CD4-positive, alpha-beta memory T cell (primary cell): ENCODE measurements at regions not wholly inside any gene's neighbourhood (a gene's known extent, or its start where the extent isn't known, plus 50 kb on each side); places are given as distances from the start of the nearest gene placed in this dataset.
"Not testable (repeated sequence)": the region's sequence is repeated elsewhere in the genome, so short reads cannot be mapped to it uniquely, and the experiment has no call there.

ENCODE experiments used
- CTCF ChIA-PET: fragments of 350-600 bp; sonication (Branson Sonifier 250); formaldehyde crosslinking; loops from one replicate; lab custom pipeline; 2021; ENCODE audit warnings: inconsistent platforms; ENCODE audit not compliant: partially characterized antibody; lab: Charles Lee
- POLR2A ChIA-PET: fragments of 350-600 bp; sonication (Branson Sonifier 250); formaldehyde crosslinking; loops from one replicate; lab custom pipeline; 2021; ENCODE audit not compliant: partially characterized antibody; lab: Charles Lee
- DNase-seq, 5 donors: peaks; one replicate each; pipeline versions ENCODE4 v3.0.0 to v3.0.0-alpha.2; 2020 to 2022; ENCODE audit warnings: mixed read lengths in 1 of 5
- H3K27ac ChIP-seq: one replicate; pipeline ENCODE4 v1.7.0; 2013; ENCODE audit warnings: low read depth, low read length
- H3K27me3 ChIP-seq: 2 replicates; pipeline ENCODE4 v1.7.0; 2013; ENCODE audit warnings: mild to moderate bottlenecking, low read length, moderate library complexity; ENCODE audit not compliant: insufficient read depth
- H3K36me3 ChIP-seq: 2 replicates; pipeline ENCODE4 v1.7.0; 2013; ENCODE audit warnings: mild to moderate bottlenecking, low read length, moderate library complexity; ENCODE audit not compliant: insufficient read depth
- H3K4me1 ChIP-seq: 2 replicates; pipeline ENCODE4 v1.7.0; 2013; ENCODE audit warnings: mild to moderate bottlenecking, low read length, moderate library complexity; ENCODE audit not compliant: insufficient read depth
- H3K4me3 ChIP-seq, 2 donors: one replicate each; pipeline ENCODE4 v1.7.0; 2013; ENCODE audit warnings: low read length in 2 of 2, mild to moderate bottlenecking in 1 of 2
- H3K9me3 ChIP-seq, 2 donors: one replicate each; pipeline ENCODE4 v1.7.0; 2013; ENCODE audit warnings: low read length in 2 of 2, control low read depth in 1 of 2; ENCODE audit not compliant: control insufficient read depth in 1 of 2
- H3K27ac Mint-ChIP-seq, 7 donors: one replicate each; pipeline ENCODE4 v1.8.0; 2020 to 2021; ENCODE audit warnings: mixed read lengths in 7 of 7, mild to moderate bottlenecking in 6 of 7, inconsistent platforms in 3 of 7, moderate library complexity in 3 of 7
- H3K27me3 Mint-ChIP-seq, 2 donors: one replicate each; pipeline ENCODE4 v1.8.0; 2020 to 2021; ENCODE audit warnings: mixed read lengths in 2 of 2
- H3K36me3 Mint-ChIP-seq, 2 donors: one replicate each; pipeline ENCODE4 v1.8.0; 2020 to 2021; ENCODE audit warnings: mixed read lengths in 2 of 2, inconsistent platforms in 1 of 2, mild to moderate bottlenecking in 1 of 2
- H3K4me1 Mint-ChIP-seq, 4 donors: one replicate each; pipeline ENCODE4 v1.8.0; 2020 to 2021; ENCODE audit warnings: mixed read lengths in 4 of 4, mild to moderate bottlenecking in 1 of 4
- H3K4me3 Mint-ChIP-seq, 8 donors: one replicate each; pipeline ENCODE4 v1.8.0; 2020 to 2021; ENCODE audit warnings: mixed read lengths in 8 of 8, mild to moderate bottlenecking in 7 of 8, moderate library complexity in 6 of 8, inconsistent platforms in 3 of 8
- H3K9me3 Mint-ChIP-seq, 8 donors: one replicate each; pipeline ENCODE4 v1.8.0; 2020 to 2021; ENCODE audit warnings: mixed read lengths in 8 of 8, mild to moderate bottlenecking in 5 of 8, inconsistent platforms in 3 of 8, moderate library complexity in 1 of 8
- intact Hi-C: fragments of 100-400 bp; cut with micrococcal nuclease; formaldehyde crosslinking; loops from one replicate; pipeline ENCODE4 v1.15.1; 2023

GRCh38 chr3:87486635-87487034 is 210.3 kb upstream of the POU1F1 start:
- H3K9me3 ChIP-seq, H3K27me3 ChIP-seq, H3K4me1 Mint-ChIP-seq, H3K27ac Mint-ChIP-seq, DNase-seq, H3K36me3 Mint-ChIP-seq, intact Hi-C loops, CTCF ChIA-PET, H3K4me3 ChIP-seq, H3K4me3 Mint-ChIP-seq, H3K36me3 ChIP-seq, H3K27ac ChIP-seq, H3K27me3 Mint-ChIP-seq, H3K4me1 ChIP-seq, H3K9me3 Mint-ChIP-seq, POLR2A ChIA-PET: not testable (repeated sequence)

GRCh38 chr3:87486115-87486514 is 209.7 kb upstream of the POU1F1 start:
- peaks cover 0 to 3% (median 0%) of the 10 kb centered on the region in 8 donors for H3K9me3 Mint-ChIP-seq
- H3K36me3 Mint-ChIP-seq, result no peaks in the 10 kb centered on the region
- no peak overlapping the region for H3K4me3 ChIP-seq
- intact Hi-C loops, result no loop called here
- no peaks in the 10 kb centered on the region for H3K27me3 Mint-ChIP-seq
- DNase-seq, result no peak
- H3K27ac ChIP-seq, result no peak overlapping the region
- H3K4me1 Mint-ChIP-seq, result no peaks in the 10 kb centered on the region
- ChIA-PET CTCF (no interaction called here), POLR2A (no interaction called here)
- no peaks in the 10 kb centered on the region for H3K4me1 ChIP-seq
- H3K36me3 ChIP-seq, result no peaks in the 10 kb centered on the region
- H3K4me3 Mint-ChIP-seq, result no peak overlapping the region
- H3K27me3 ChIP-seq, result no peaks in the 10 kb centered on the region
- H3K9me3 ChIP-seq, result no peaks in the 10 kb centered on the region
- no peak overlapping the region for H3K27ac Mint-ChIP-seq

GRCh38 chr3:87478716-87479115 is 202.3 kb upstream of the POU1F1 start:
- H3K27ac Mint-ChIP-seq, result no peak overlapping the region
- H3K4me3 Mint-ChIP-seq, result no peak overlapping the region
- intact Hi-C loops, result no loop called here
- ChIA-PET POLR2A (no interaction called here), CTCF (no interaction called here)
- peaks cover 0 to 5% (median 0%) of the 10 kb centered on the region in 8 donors for H3K9me3 Mint-ChIP-seq
- Histone ChIP-seq H3K4me1 (no peaks in the 10 kb centered on the region), H3K27me3 (no peaks in the 10 kb centered on the region), H3K9me3 (no peaks in the 10 kb centered on the region), H3K27ac (no peak overlapping the region), H3K4me3 (no peak overlapping the region), H3K36me3 (no peaks in the 10 kb centered on the region)
- H3K27me3 Mint-ChIP-seq, result no peaks in the 10 kb centered on the region
- H3K36me3 Mint-ChIP-seq, result no peaks in the 10 kb centered on the region
- no peak for DNase-seq
- H3K4me1 Mint-ChIP-seq, result no peaks in the 10 kb centered on the region

GRCh38 chr3:87473944-87474343 is 197.6 kb upstream of the POU1F1 start:
- intact Hi-C loops, result no loop called here
- no peaks in the 10 kb centered on the region for H3K4me1 Mint-ChIP-seq

GRCh38 chr3:87468938-87469337 is 192.6 kb upstream of the POU1F1 start:
- Histone ChIP-seq H3K36me3 (no peaks in the 10 kb centered on the region), H3K4me3 (no peak overlapping the region), H3K27me3 (no peaks in the 10 kb centered on the region), H3K9me3 (no peaks in the 10 kb centered on the region), H3K27ac (no peak overlapping the region), H3K4me1 (no peaks in the 10 kb centered on the region)
- no peak for DNase-seq
- CTCF ChIA-PET, result no interaction called here
- POLR2A ChIA-PET, result no interaction called here
- no peak overlapping the region for H3K27ac Mint-ChIP-seq
- no peaks in the 10 kb centered on the region for H3K4me1 Mint-ChIP-seq
- H3K36me3 Mint-ChIP-seq, result no peaks in the 10 kb centered on the region
- intact Hi-C loops, result no loop called here
- H3K9me3 Mint-ChIP-seq, result peaks cover 0 to 13% (median 6%) of the 10 kb centered on the region in 8 donors
- no peaks in the 10 kb centered on the region for H3K27me3 Mint-ChIP-seq
- no peak overlapping the region for H3K4me3 Mint-ChIP-seq

More at GRCh38 chr3:87473944-87474343, 197.6 kb upstream of the POU1F1 start:
- Histone ChIP-seq H3K27me3 (no peaks in the 10 kb centered on the region), H3K9me3 (no peaks in the 10 kb centered on the region), H3K4me1 (no peaks in the 10 kb centered on the region), H3K36me3 (no peaks in the 10 kb centered on the region), H3K27ac (no peak overlapping the region), H3K4me3 (no peak overlapping the region)
- Mint-ChIP-seq H3K4me3 (no peak overlapping the region), H3K9me3 (peaks cover 0 to 7% (median 3%) of the 10 kb centered on the region in 8 donors), H3K27ac (no peak overlapping the region), H3K27me3 (no peaks in the 10 kb centered on the region), H3K36me3 (no peaks in the 10 kb centered on the region)
- ChIA-PET CTCF (no interaction called here), POLR2A (no interaction called here)
- DNase-seq, result no peak

GRCh38 chr3:87468235-87468634 is 191.9 kb upstream of the POU1F1 start:
- intact Hi-C loops, result no loop called here
- Histone ChIP-seq H3K27me3 (no peaks in the 10 kb centered on the region), H3K4me3 (no peak overlapping the region), H3K27ac (no peak overlapping the region), H3K4me1 (no peaks in the 10 kb centered on the region), H3K9me3 (no peaks in the 10 kb centered on the region), H3K36me3 (no peaks in the 10 kb centered on the region)
- Mint-ChIP-seq H3K9me3 (peaks cover 0 to 15% (median 6%) of the 10 kb centered on the region in 8 donors), H3K4me1 (no peaks in the 10 kb centered on the region), H3K27me3 (no peaks in the 10 kb centered on the region), H3K36me3 (no peaks in the 10 kb centered on the region), H3K27ac (no peak overlapping the region), H3K4me3 (no peak overlapping the region)
- ChIA-PET CTCF (no interaction called here), POLR2A (no interaction called here)
- no peak for DNase-seq

GRCh38 chr3:87462228-87462627 is 185.8 kb upstream of the POU1F1 start:
- intact Hi-C loops, result no loop called here

GRCh38 chr3:87461443-87461842 is 185.1 kb upstream of the POU1F1 start:
- intact Hi-C loops, result no loop called here
- DNase-seq, result peak in 1 of 5 donors; percentile 23
- CTCF ChIA-PET, result no interaction called here
- POLR2A ChIA-PET, result no interaction called here
- Histone ChIP-seq H3K4me3 (no peak overlapping the region), H3K4me1 (no peaks in the 10 kb centered on the region), H3K9me3 (no peaks in the 10 kb centered on the region), H3K36me3 (no peaks in the 10 kb centered on the region), H3K27ac (no peak overlapping the region), H3K27me3 (no peaks in the 10 kb centered on the region)
- Mint-ChIP-seq H3K36me3 (no peaks in the 10 kb centered on the region), H3K4me3 (no peak overlapping the region), H3K27me3 (no peaks in the 10 kb centered on the region), H3K9me3 (peaks cover 3 to 17% (median 5%) of the 10 kb centered on the region in 8 donors), H3K4me1 (no peaks in the 10 kb centered on the region), H3K27ac (no peak overlapping the region)

More at GRCh38 chr3:87462228-87462627, 185.8 kb upstream of the POU1F1 start:
- Histone ChIP-seq H3K4me3 (no peak overlapping the region), H3K4me1 (no peaks in the 10 kb centered on the region), H3K36me3 (no peaks in the 10 kb centered on the region), H3K27ac (no peak overlapping the region), H3K9me3 (no peaks in the 10 kb centered on the region), H3K27me3 (no peaks in the 10 kb centered on the region)
- ChIA-PET POLR2A (no interaction called here), CTCF (no interaction called here)
- H3K4me3 Mint-ChIP-seq, result no peak overlapping the region
- H3K36me3 Mint-ChIP-seq, result no peaks in the 10 kb centered on the region
- H3K4me1 Mint-ChIP-seq, result no peaks in the 10 kb centered on the region
- H3K27ac Mint-ChIP-seq, result no peak overlapping the region
- no peaks in the 10 kb centered on the region for H3K27me3 Mint-ChIP-seq
- no peak for DNase-seq
- peaks cover 3 to 12% (median 5%) of the 10 kb centered on the region in 8 donors for H3K9me3 Mint-ChIP-seq
